ENCODE measurements at regions not wholly inside any gene's neighbourhood (a gene's known extent, or its start where the extent isn't known, plus 50 kb on each side); places are given as distances from the start of the nearest gene placed in this dataset.
"Not testable (repeated sequence)": the region's sequence is repeated elsewhere in the genome, so short reads cannot be mapped to it uniquely, and the experiment has no call there.

GRCh38 chr2:192645811-192646598 lies 451.3 kb upstream of the TMEFF2 start:
- DNase-seq: no peak

DNA sequence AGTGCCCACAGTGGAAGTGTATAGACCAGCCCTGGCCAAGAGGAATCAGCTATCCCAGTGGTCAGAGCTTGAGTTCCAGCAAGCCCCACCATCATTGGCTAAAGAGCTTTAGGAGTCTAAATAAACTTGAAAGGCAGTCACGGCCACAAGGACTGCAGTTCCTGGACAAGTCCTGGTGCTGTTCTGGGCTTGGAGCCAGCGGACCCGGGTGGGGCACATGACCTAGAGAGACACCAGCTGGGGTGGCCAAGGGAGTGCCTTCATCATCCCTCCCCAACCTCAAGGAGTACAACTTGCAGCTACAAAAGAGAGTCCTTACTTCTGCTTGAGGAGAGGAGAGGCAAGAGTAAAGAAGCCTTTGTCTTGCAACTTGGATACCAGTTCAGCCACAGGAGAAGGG lies 439.8 kb upstream of the TMEFF2 start:
- DNase-seq: no peak

GRCh38 chr2:192628017-192628416 lies 433.3 kb upstream of the TMEFF2 start:
- no peak for DNase-seq

GRCh38 chr2:192615105-192615504 lies 420.4 kb upstream of the TMEFF2 start:
- DNase-seq: no peak

GRCh38 chr2:192604295-192604694 lies 409.6 kb upstream of the TMEFF2 start:
- no peak for DNase-seq

DNA sequence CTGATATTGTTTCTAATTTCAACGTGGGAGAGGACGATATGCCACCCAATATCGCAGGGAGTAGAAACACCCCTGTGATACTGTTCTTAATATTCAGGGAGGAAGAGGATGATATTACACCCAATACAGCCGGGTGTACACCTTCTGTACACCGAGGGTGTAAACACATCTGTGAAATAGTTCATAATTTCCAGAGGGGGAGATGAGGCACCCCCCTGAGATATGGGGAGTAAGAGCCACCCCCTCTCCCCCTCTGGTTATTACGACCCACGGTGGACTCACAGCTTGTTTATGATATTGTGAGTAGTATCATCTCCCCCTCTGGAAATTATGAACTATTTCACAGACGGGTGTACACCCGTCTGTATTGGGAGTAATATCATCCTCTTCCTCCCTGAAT lies 403.9 kb upstream of the TMEFF2 start:
- not testable (repeated sequence) for DNase-seq

DNA sequence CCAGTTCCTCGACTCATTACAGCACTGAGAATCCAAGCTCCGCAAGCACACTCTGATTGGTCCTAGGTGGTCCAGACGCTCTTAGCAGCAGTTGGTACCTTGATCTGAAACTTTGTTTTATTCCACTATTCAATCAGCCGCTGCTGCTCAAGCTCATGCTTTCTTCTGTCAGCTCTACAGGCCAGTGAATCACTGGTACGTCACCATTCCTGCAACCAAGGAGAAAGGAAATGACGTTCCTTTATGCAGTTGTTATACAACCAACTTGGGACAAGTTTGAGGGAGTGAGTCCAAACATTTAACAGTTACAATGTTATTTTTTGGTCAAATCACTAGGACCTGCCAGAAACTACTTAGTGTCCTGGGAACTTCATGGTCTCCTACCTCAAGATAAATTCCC lies 398.8 kb upstream of the TMEFF2 start:
- DNase-seq: no peak

DNA sequence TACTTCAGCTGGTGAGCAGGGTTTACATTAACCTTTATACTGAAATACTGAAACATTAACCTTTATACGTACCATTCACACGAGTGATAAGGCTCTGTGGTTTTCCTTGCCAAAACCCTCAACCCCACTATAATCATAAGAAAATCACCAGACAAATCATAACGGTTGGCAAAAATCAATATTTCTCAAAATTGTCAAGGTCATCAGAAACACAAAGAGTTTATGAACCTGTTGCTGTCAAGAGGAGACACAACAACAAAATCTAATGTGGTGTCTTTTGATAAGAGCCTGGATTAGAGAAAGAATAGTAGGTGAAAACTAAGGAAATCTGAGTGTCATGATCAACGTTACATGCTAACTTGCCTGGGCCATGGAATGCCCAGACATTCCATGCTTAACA lies 396.9 kb upstream of the TMEFF2 start:
- no peak for DNase-seq

GRCh38 chr2:192585418-192585817 lies 390.7 kb upstream of the TMEFF2 start:
- DNase-seq: no peak

- DNase-seq: no peak
These were observed 390.2 kb upstream of the TMEFF2 start for GRCh38 chr2:192584976-192585375.

DNA sequence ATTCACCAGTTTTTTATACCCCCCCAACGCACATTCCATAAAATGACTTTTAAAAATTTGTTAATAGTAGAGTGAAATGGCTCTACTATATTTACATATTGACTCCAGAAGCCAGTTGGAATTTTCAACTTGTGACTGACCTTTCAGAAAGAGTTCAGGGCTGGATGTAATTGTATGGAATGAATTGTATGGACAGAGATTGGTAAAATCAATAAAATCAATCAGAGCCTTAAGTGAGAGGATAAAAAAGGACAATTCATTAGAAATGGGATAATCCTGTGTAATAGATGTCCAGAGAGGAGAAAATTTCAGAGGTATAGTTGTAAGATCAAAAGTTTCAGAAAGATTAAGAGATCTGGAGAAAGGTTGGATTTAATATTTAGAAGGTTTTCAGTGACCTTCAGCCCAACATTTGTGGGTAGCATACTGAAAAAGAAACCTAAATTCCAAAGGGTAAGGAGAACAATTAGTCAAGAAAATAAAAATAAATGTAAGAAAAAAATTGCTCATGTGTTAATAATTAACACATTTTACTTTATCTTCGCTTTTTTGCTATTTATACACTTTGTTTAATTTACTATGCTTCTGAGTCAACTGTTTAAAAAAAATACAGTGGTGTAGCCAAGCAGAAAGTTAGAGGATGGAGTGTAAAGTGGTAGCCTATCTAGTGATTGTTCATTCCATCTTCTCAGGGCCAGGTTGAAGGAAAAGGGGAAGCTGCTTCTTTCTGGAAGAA lies 385.4 kb upstream of the TMEFF2 start:
- DNase-seq: no peak

GRCh38 chr2:192578780-192579179 lies 384.0 kb upstream of the TMEFF2 start:
- DNase-seq: no peak

- DNase-seq: no peak
These were observed 383.0 kb upstream of the TMEFF2 start for GRCh38 chr2:192577706-192578105.

GRCh38 chr2:192574552-192574951 lies 379.8 kb upstream of the TMEFF2 start:
- no peak for DNase-seq

DNA sequence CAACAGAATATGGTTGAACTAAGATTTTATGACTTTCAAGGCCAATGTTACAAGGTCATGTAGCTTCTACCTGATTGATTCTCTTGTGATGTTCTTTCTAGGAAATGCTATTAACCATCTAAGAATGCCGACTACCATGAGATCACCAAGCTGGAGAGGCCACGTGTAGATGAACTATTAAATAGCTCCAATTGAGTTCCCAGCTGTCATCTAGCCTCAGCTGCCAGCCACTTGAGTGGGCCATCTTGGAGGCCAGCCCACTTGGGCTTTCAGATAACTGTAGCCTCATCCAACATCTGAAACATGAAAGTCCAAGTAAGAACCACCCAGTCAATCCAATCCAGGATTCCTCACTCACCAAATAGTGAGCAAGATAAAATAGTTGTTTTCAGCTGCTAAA lies 376.9 kb upstream of the TMEFF2 start:
- DNase-seq: no peak

GRCh38 chr2:192570788-192571187 lies 376.1 kb upstream of the TMEFF2 start:
- no peak for DNase-seq

GRCh38 chr2:192566863-192567262 lies 372.1 kb upstream of the TMEFF2 start:
- DNase-seq: no peak

DNA sequence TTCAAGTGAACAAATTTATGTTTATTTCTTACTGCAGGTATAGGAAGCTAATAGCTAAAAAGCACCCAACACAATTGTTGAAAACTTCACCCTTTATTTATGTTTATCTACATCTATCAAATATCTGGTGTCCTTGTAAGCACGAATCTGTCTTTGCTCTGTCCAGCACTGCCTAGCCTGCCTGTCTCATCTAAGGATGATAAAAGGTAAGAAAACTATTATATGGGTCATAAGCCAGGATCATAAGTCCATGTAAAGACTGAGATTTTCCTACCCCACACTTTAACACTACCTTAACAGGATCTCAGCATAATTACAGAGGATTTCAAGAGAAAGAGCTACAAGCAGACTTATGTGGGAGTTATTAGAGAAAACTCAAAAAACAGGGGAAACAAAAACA lies 365.6 kb upstream of the TMEFF2 start:
- no peak for DNase-seq

DNA sequence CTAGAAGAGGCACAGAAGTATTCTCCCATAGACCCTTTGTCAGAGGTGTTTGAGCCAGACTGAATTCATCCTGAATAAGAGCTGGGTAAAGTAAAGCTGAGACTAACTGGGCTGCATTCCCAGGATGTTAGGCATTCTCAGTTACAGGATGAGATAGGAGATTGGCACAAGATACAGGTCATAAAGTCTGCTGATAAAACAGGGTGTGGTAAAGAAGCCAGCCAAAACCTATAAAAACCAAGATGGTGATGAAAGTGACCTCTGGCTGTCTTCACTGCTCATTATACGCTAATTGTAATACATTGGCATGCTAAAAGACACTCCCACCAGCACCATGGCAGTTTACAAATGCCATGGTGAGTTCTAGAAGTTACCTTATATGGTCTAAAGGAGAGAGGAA lies 364.9 kb upstream of the TMEFF2 start:
- no peak for DNase-seq

DNA sequence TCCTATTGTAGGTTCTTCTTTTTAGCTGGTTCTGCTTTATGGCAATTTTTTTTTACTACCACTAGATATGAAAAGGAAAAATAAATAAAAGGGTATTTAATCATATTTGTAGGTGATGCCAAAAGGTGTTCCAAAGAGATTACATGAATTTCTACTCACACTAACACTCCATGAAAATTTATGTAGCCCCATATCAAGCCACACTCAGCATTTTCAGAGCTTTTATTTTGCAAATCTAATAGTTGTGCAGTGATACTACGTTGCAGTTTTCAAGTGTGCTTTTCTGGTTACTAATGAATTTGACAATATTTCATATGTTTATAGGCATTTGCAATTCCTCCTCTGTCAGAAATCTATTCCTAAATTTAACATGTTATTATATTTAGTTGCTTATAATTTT lies 363.9 kb upstream of the TMEFF2 start:
- DNase-seq: no peak

- DNase-seq: no peak
These were observed 361.0 kb upstream of the TMEFF2 start for GRCh38 chr2:192555740-192556139.

DNA sequence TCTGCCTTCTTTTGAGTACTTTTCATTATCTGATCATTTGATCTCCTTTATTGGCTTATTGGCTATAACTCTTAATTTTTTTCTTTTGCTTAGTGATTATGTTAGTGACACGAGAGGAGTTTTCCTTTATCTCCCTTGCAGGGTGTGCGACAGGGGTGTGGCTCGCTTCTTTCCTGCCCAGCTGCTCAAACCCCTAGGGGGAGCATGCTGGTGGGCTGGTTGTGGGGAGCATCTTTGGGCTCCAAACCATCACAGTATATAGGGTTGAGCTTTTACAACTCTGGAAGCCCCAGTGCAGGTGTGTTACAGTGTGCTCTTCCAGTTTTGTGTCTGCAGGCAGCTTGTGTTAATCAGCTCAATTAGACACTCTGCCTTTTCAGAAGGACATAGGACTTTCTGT lies 357.0 kb upstream of the TMEFF2 start:
- no peak for DNase-seq

DNA sequence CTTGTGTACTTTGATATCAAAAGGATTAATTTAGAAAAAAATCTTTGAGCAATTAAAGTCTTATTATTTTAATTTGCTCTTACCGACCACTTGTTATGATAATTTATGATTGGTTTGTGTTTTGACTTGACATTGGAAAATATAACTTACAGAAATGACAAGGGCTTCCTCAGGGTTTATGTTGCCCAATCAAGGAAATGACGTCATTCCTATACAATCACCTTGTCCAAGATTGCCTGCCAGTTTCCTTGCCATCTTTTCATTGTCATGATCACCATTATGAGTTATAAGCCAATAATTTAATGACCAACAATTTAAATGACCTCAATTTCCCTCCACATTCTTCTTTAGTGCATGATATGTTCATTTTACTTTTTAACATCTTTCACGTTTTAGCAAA lies 351.8 kb upstream of the TMEFF2 start:
- DNase-seq: no peak

GRCh38 chr2:192544371-192544955 lies 349.7 kb upstream of the TMEFF2 start:
- DNase-seq: no peak

Measured in amniotic stem cell (primary cell).